ENCODE measurements at regions not wholly inside any gene's neighbourhood (a gene's known extent, or its start where the extent isn't known, plus 50 kb on each side); places are given as distances from the start of the nearest gene placed in this dataset.

- Histone ChIP-seq H3K27me3 (no peaks in the 10 kb centered on the region), H3K4me1 (no peaks in the 10 kb centered on the region), H3K9me3 (no peaks in the 10 kb centered on the region), H3K4me3 (no peak overlapping the region), H3K27ac (no peak overlapping the region), H3K36me3 (no peaks in the 10 kb centered on the region)
- no peak for TF ChIP-seq CTCF (IDR thresholded peaks at IDR 0.05)
- intact Hi-C loops (cut with DNase I) = no loop called here
- ATAC-seq (no peak), DNase-seq (no peak)
These were observed 1260.9 kb upstream of the C9orf72 start for GRCh38 chr9:28834156-28834555.

- Histone ChIP-seq H3K27ac (no peak overlapping the region), H3K4me1 (no peaks in the 10 kb centered on the region), H3K27me3 (no peaks in the 10 kb centered on the region), H3K36me3 (no peaks in the 10 kb centered on the region), H3K9me3 (no peaks in the 10 kb centered on the region), H3K4me3 (no peak overlapping the region)
- ATAC-seq (peak; percentile 17), DNase-seq (no peak)
- intact Hi-C loops (cut with DNase I) = no loop called here
- no peak for TF ChIP-seq CTCF (IDR thresholded peaks at IDR 0.05)
These were observed 1266.6 kb upstream of the C9orf72 start for GRCh38 chr9:28839778-28840430.

- no peak for ATAC-seq
- H3K4me3 ChIP-seq = no peak overlapping the region
- no peak for TF ChIP-seq CTCF (IDR thresholded peaks at IDR 0.05)
- no peak for DNase-seq
- no peaks in the 10 kb centered on the region for H3K4me1 ChIP-seq
- H3K27me3 ChIP-seq = no peaks in the 10 kb centered on the region
- intact Hi-C loops (cut with DNase I) = no loop called here
- no peaks in the 10 kb centered on the region for H3K36me3 ChIP-seq
- no peaks in the 10 kb centered on the region for H3K9me3 ChIP-seq
- H3K27ac ChIP-seq = no peak overlapping the region
These were observed 1268.5 kb upstream of the C9orf72 start for GRCh38 chr9:28841775-28842174.

GRCh38 chr9:28847331-28847730, 1274.0 kb upstream of the C9orf72 start:
- DNase-seq (no peak), ATAC-seq (no peak)
- H3K4me3 ChIP-seq = no peak overlapping the region
- intact Hi-C loops (cut with DNase I) = no loop called here
- no peaks in the 10 kb centered on the region for H3K27me3 ChIP-seq
- H3K4me1 ChIP-seq = no peaks in the 10 kb centered on the region
- TF ChIP-seq CTCF (IDR thresholded peaks at IDR 0.05) = no peak
- H3K27ac ChIP-seq = no peak overlapping the region
- H3K36me3 ChIP-seq = no peaks in the 10 kb centered on the region
- H3K9me3 ChIP-seq = no peaks in the 10 kb centered on the region

- no peak for DNase-seq
- ATAC-seq = no peak
- no peaks in the 10 kb centered on the region for H3K9me3 ChIP-seq
- no peaks in the 10 kb centered on the region for H3K4me1 ChIP-seq
- no peaks in the 10 kb centered on the region for H3K36me3 ChIP-seq
- H3K27me3 ChIP-seq = no peaks in the 10 kb centered on the region
- no peak overlapping the region for H3K4me3 ChIP-seq
- intact Hi-C loops (cut with DNase I) = no loop called here
- no peak overlapping the region for H3K27ac ChIP-seq
- no peak for TF ChIP-seq CTCF (IDR thresholded peaks at IDR 0.05)
These were observed 1275.4 kb upstream of the C9orf72 start for GRCh38 chr9:28848671-28849070.

- Histone ChIP-seq H3K4me1 (no peaks in the 10 kb centered on the region), H3K27ac (no peak overlapping the region), H3K27me3 (no peaks in the 10 kb centered on the region), H3K36me3 (no peaks in the 10 kb centered on the region), H3K9me3 (no peaks in the 10 kb centered on the region), H3K4me3 (no peak overlapping the region)
- ATAC-seq = no peak
- TF ChIP-seq CTCF (IDR thresholded peaks at IDR 0.05) = no peak
- intact Hi-C loops (cut with DNase I) = no loop called here
- DNase-seq = no peak
These were observed 1280.2 kb upstream of the C9orf72 start for GRCh38 chr9:28853477-28853876.
